A673 (cell line): ENCODE measurements at regions not wholly inside any gene's neighbourhood (a gene's known extent, or its start where the extent isn't known, plus 50 kb on each side); places are given as distances from the start of the nearest gene placed in this dataset.

ENCODE experiments used
- BruUV-seq: library from RNA; stranded (reverse); fragments of 400-500 nt; replicated peaks from 2 replicates; lab custom pipeline; 2021; lab: Mats Ljungman, UMichigan
- CTCF ChIA-PET: fragments of 300-600 bp; sonication (Branson Sonifier 250); formaldehyde crosslinking; loops from one replicate; lab custom pipeline; 2022; ENCODE audit warnings: antibody characterized with exemption; lab: Charles Lee
- POLR2A ChIA-PET: fragments of 300-600 bp; sonication (Branson Sonifier 250); formaldehyde crosslinking; loops from one replicate; lab custom pipeline; 2022; ENCODE audit warnings: antibody characterized with exemption; ENCODE audit not compliant: low non-redundant PET; lab: Charles Lee
- DNase-seq: peaks from one replicate; pipeline ENCODE4 v3.0.0-alpha.2; 2015; ENCODE audit warnings: low spot score
- H3K27ac ChIP-seq: fragments of 200-600 bp; sonication (generic); 2 replicates; pipeline ENCODE4 v1.5.1; 2016; ENCODE audit warnings: mixed run types, low read depth, mild to moderate bottlenecking, mixed read lengths, antibody characterized with exemption, low read length; ENCODE audit not compliant: poor library complexity, severe bottlenecking
- H3K27me3 ChIP-seq: fragments of 200-600 bp; sonication (generic); replicated peaks from 2 replicates; pipeline ENCODE4 v1.6.1; 2017; ENCODE audit warnings: mixed run types, low read depth, mild to moderate bottlenecking, mixed read lengths, antibody characterized with exemption, low read length; ENCODE audit not compliant: insufficient read depth, poor library complexity
- H3K36me3 ChIP-seq: fragments of 200-600 bp; sonication (generic); 2 replicates; pipeline ENCODE4 v1.6.1; 2016; ENCODE audit warnings: mixed run types, mild to moderate bottlenecking, mixed read lengths, antibody characterized with exemption, low read length; ENCODE audit not compliant: insufficient read depth, poor library complexity, severe bottlenecking
- H3K4me1 ChIP-seq: fragments of 200-600 bp; sonication (generic); 2 replicates; pipeline ENCODE4 v1.6.1; 2017; ENCODE audit warnings: mixed run types, mild to moderate bottlenecking, mixed read lengths, antibody characterized with exemption, low read length; ENCODE audit not compliant: insufficient read depth, poor library complexity, severe bottlenecking
- H3K4me3 ChIP-seq: fragments of 200-600 bp; sonication (generic); 2 replicates; pipeline ENCODE4 v1.5.1; 2016; ENCODE audit warnings: low read depth, mixed run types, mild to moderate bottlenecking, mixed read lengths, low read length; ENCODE audit not compliant: poor library complexity, severe bottlenecking
- H3K9me3 ChIP-seq: fragments of 200-600 bp; sonication (generic); 2 replicates; pipeline ENCODE4 v1.6.1; 2016; ENCODE audit warnings: mixed run types, low read depth, mild to moderate bottlenecking, mixed read lengths, antibody characterized with exemption, low read length; ENCODE audit not compliant: poor library complexity, severe bottlenecking
- CTCF ChIP-seq: fragments of 300-800, 200-600 bp; sonication (generic); conservative IDR thresholded peaks from 2 replicates; pipeline ENCODE4 v1.5.1; 2017; ENCODE audit warnings: low read depth, mild to moderate bottlenecking, antibody characterized with exemption, low read length, moderate library complexity, mixed read lengths
- EZH2 ChIP-seq: fragments of 200-600 bp; sonication (generic); IDR thresholded peaks from 2 replicates; pipeline ENCODE4 v1.6.1; 2017; ENCODE audit warnings: borderline replicate concordance, low read depth, mild to moderate bottlenecking, mixed read lengths, antibody characterized with exemption, low read length; ENCODE audit not compliant: poor library complexity, severe bottlenecking
- intact Hi-C: fragments of 100-400 bp; cut with micrococcal nuclease; formaldehyde crosslinking; loops from one replicate; pipeline ENCODE4 v1.10.0; 2022; ENCODE audit not compliant: unreplicated experiment

GRCh38 chr5:1967736-1968135 lies 85.0 kb upstream of the IRX4 start:
- POLR2A ChIA-PET: no interaction called here
- intact Hi-C loops: no loop called here
- TF ChIP-seq CTCF (no peak), EZH2 (no peak)
- H3K36me3 ChIP-seq: no peaks in the 10 kb centered on the region
- no peak overlapping the region for H3K4me3 ChIP-seq
- BruUV-seq: no TSS peak
- no peak for DNase-seq
- H3K9me3 ChIP-seq: no peaks in the 10 kb centered on the region
- no peaks in the 10 kb centered on the region for H3K4me1 ChIP-seq
- H3K27ac ChIP-seq: no peak overlapping the region
- H3K27me3 ChIP-seq: peaks cover 31% of the 10 kb centered on the region
- CTCF ChIA-PET: no interaction called here

- no peak overlapping the region for H3K27ac ChIP-seq
- H3K4me3 ChIP-seq: no peak overlapping the region
- POLR2A ChIA-PET: no interaction called here
- H3K27me3 ChIP-seq: peaks cover 23% of the 10 kb centered on the region
- H3K36me3 ChIP-seq: no peaks in the 10 kb centered on the region
- no peaks in the 10 kb centered on the region for H3K9me3 ChIP-seq
- TF ChIP-seq EZH2 (no peak), CTCF (no peak)
- no peaks in the 10 kb centered on the region for H3K4me1 ChIP-seq
- no TSS peak for BruUV-seq
- CTCF ChIA-PET: interaction anchor here (0.7 kb wide), 1 partner anchor 17 kb away, joined by 3 read pairs; no protein-coding TSS in a partner anchor
- intact Hi-C loops: no loop called here
- DNase-seq: no peak
These were observed 83.7 kb upstream of the IRX4 start for GRCh38 chr5:1966461-1966860.

GRCh38 chr5:1965925-1966324 lies 83.2 kb upstream of the IRX4 start:
- H3K27me3 ChIP-seq: peaks cover 23% of the 10 kb centered on the region
- ChIA-PET POLR2A (no interaction called here), CTCF (interaction anchor here (0.7 kb wide), 1 partner anchor 17 kb away, joined by 3 read pairs; no protein-coding TSS in a partner anchor)
- no peak for DNase-seq
- no peak overlapping the region for H3K27ac ChIP-seq
- no peaks in the 10 kb centered on the region for H3K4me1 ChIP-seq
- no peaks in the 10 kb centered on the region for H3K36me3 ChIP-seq
- H3K4me3 ChIP-seq: no peak overlapping the region
- no peaks in the 10 kb centered on the region for H3K9me3 ChIP-seq
- no peak for TF ChIP-seq EZH2
- no peak for TF ChIP-seq CTCF
- no TSS peak for BruUV-seq
- intact Hi-C loops: no loop called here
